Trophoblast cell (in vitro differentiated cells and primary cell): ENCODE measurements at regions not wholly inside any gene's neighbourhood (a gene's known extent, or its start where the extent isn't known, plus 50 kb on each side); places are given as distances from the start of the nearest gene placed in this dataset.
"Not testable (repeated sequence)": the region's sequence is repeated elsewhere in the genome, so short reads cannot be mapped to it uniquely, and the experiment has no call there.

Experiments used
- DNase-seq, 2 donors: peaks; one replicate each; pipeline ENCODE4 v3.0.0-alpha.2; 2016
- H2AFZ ChIP-seq: 2 replicates; pipeline ENCODE4 v1.6.1; 2013; ENCODE audit warnings: low read length, moderate library complexity, mild to moderate bottlenecking; ENCODE audit not compliant: insufficient read depth, poor library complexity
- H2AK5ac ChIP-seq: 2 replicates; pipeline ENCODE4 v1.6.1; 2013; ENCODE audit warnings: mild to moderate bottlenecking, low read length
- H2BK120ac ChIP-seq: 2 replicates; pipeline ENCODE4 v1.6.1; 2013; ENCODE audit warnings: low read length, mild to moderate bottlenecking, moderate library complexity; ENCODE audit not compliant: insufficient read depth, poor library complexity
- H2BK12ac ChIP-seq: 2 replicates; pipeline ENCODE4 v1.6.1; 2013; ENCODE audit warnings: mild to moderate bottlenecking, low read length, moderate library complexity
- H2BK5ac ChIP-seq: 2 replicates; pipeline ENCODE4 v1.6.1; 2013; ENCODE audit warnings: low read length, low read depth, moderate library complexity, mild to moderate bottlenecking; ENCODE audit not compliant: poor library complexity
- H3K14ac ChIP-seq: 2 replicates; pipeline ENCODE4 v1.6.1; 2013; ENCODE audit warnings: mild to moderate bottlenecking, low read length
- H3K18ac ChIP-seq: 2 replicates; pipeline ENCODE4 v1.6.1; 2013; ENCODE audit warnings: mild to moderate bottlenecking, low read length
- H3K23ac ChIP-seq: 2 replicates; pipeline ENCODE4 v1.6.1; 2013; ENCODE audit warnings: low read length
- H3K27ac ChIP-seq: 2 replicates; pipeline ENCODE4 v1.5.1; 2013; ENCODE audit warnings: low read depth, mild to moderate bottlenecking, inconsistent platforms, low read length, moderate library complexity
- H3K27me3 ChIP-seq: 2 replicates; pipeline ENCODE4 v1.6.1; 2013; ENCODE audit warnings: inconsistent platforms, mild to moderate bottlenecking, low read length, moderate library complexity; ENCODE audit not compliant: insufficient read depth
- H3K36me3 ChIP-seq, 2 experiments: 1 replicate in 1 of 2; 2 replicates in 1 of 2; pipeline ENCODE4 v1.6.1; 2013; ENCODE audit warnings: low read length in 2 of 2, mild to moderate bottlenecking in 2 of 2, moderate library complexity in 1 of 2; ENCODE audit not compliant: insufficient read depth in 2 of 2, control insufficient read depth in 1 of 2
- H3K4ac ChIP-seq: 2 replicates; pipeline ENCODE4 v1.6.1; 2013; ENCODE audit warnings: low read depth, mild to moderate bottlenecking, low read length, moderate library complexity
- H3K4me1 ChIP-seq, 2 experiments: 1 replicate in 1 of 2; 2 replicates in 1 of 2; pipeline ENCODE4 v1.6.1; 2013; ENCODE audit warnings: low read length in 2 of 2, mild to moderate bottlenecking in 2 of 2, moderate library complexity in 1 of 2; ENCODE audit not compliant: insufficient read depth in 2 of 2, control insufficient read depth in 1 of 2
- H3K4me2 ChIP-seq: 2 replicates; pipeline ENCODE4 v1.6.1; 2013; ENCODE audit warnings: inconsistent platforms, mild to moderate bottlenecking, low read length, moderate library complexity
- H3K4me3 ChIP-seq: 2 replicates; pipeline ENCODE4 v1.5.1; 2013; ENCODE audit warnings: mild to moderate bottlenecking, low read depth, low read length, inconsistent platforms
- H3K79me1 ChIP-seq: one replicate; pipeline ENCODE4 v1.6.1; 2013; ENCODE audit warnings: low read length
- H3K79me2 ChIP-seq: 2 replicates; pipeline ENCODE4 v1.6.1; 2013; ENCODE audit warnings: low read length, mild to moderate bottlenecking; ENCODE audit not compliant: control insufficient read depth, insufficient read depth, poor library complexity
- H3K9ac ChIP-seq: 2 replicates; pipeline ENCODE4 v1.6.1; 2013; ENCODE audit warnings: mild to moderate bottlenecking, low read length
- H3K9me3 ChIP-seq: 2 replicates; pipeline ENCODE4 v1.6.1; 2013; ENCODE audit warnings: low read depth, mild to moderate bottlenecking, control low read depth, inconsistent platforms, low read length; ENCODE audit not compliant: insufficient read depth
- H4K12ac ChIP-seq: 2 replicates; pipeline ENCODE4 v1.6.1; 2013; ENCODE audit warnings: low read depth, mild to moderate bottlenecking, low read length, moderate library complexity
- H4K8ac ChIP-seq: 2 replicates; pipeline ENCODE4 v1.6.1; 2013; ENCODE audit warnings: low read depth, mild to moderate bottlenecking, low read length, moderate library complexity
- H4K91ac ChIP-seq: one replicate; pipeline ENCODE4 v1.6.1; 2013; ENCODE audit warnings: low read depth, mild to moderate bottlenecking, low read length, moderate library complexity
- WGBS: extraction: QIAGEN DNeasy Blood & Tissue Kit; methylation state at CpG from one replicate; pipeline ENCODE4 v1.1.7; 2013; ENCODE audit warnings: missing lambda C conversion rate; ENCODE audit not compliant: insufficient read length, insufficient coverage; ENCODE audit errors: extremely low coverage; 5-methylcytosine and 5-hydroxymethylcytosine counted together

- WGBS, result no CpG with 5 or more reads among the region's 3 CpGs
These were observed 207.6 kb downstream of the UNC5CL start for GRCh38 chr6:40831381-40831780.

GRCh38 chr6:40825102-40825501 lies 213.9 kb downstream of the UNC5CL start:
- Histone ChIP-seq H3K14ac (no peak overlapping the region), H3K27me3 (no peaks in the 10 kb centered on the region), H2BK12ac (no peak overlapping the region), H3K4ac (no peak overlapping the region), H3K9ac (no peak overlapping the region), H4K12ac (no peak overlapping the region), H3K36me3 (no peaks in the 10 kb centered on the region), H3K23ac (no peak overlapping the region), H3K4me2 (no peak overlapping the region), H2AK5ac (no peak overlapping the region), H2AFZ (no peak overlapping the region), H3K9me3 (no peaks in the 10 kb centered on the region), H4K8ac (no peak overlapping the region), H3K79me2 (no peaks in the 10 kb centered on the region), H3K4me1 (no peaks in the 10 kb centered on the region), H3K79me1 (no peaks in the 10 kb centered on the region), H2BK5ac (no peak overlapping the region), H2BK120ac (no peak overlapping the region), H4K91ac (no peak overlapping the region), H3K18ac (no peak overlapping the region), H3K27ac (no peak overlapping the region), H3K4me3 (no peak overlapping the region)
- DNase-seq, result no peak
- WGBS, result no CpG with 5 or more reads among the region's 2 CpGs

More at GRCh38 chr6:40831381-40831780, 207.6 kb downstream of the UNC5CL start:
- Histone ChIP-seq H2AFZ (no peak overlapping the region), H3K4me3 (no peak overlapping the region), H2AK5ac (no peak overlapping the region), H3K14ac (no peak overlapping the region), H2BK12ac (no peak overlapping the region), H3K18ac (no peak overlapping the region), H3K9me3 (no peaks in the 10 kb centered on the region), H3K36me3 (no peaks in the 10 kb centered on the region), H4K8ac (no peak overlapping the region), H3K27ac (no peak overlapping the region), H4K12ac (no peak overlapping the region), H2BK120ac (no peak overlapping the region), H4K91ac (no peak overlapping the region), H2BK5ac (no peak overlapping the region), H3K4ac (no peak overlapping the region), H3K27me3 (no peaks in the 10 kb centered on the region), H3K79me2 (no peaks in the 10 kb centered on the region), H3K4me2 (no peak overlapping the region), H3K4me1 (no peaks in the 10 kb centered on the region), H3K79me1 (no peaks in the 10 kb centered on the region), H3K9ac (no peak overlapping the region), H3K23ac (no peak overlapping the region)
- no peak for DNase-seq

GRCh38 chr6:40823917-40824891 lies 214.8 kb downstream of the UNC5CL start:
- H3K4me3 ChIP-seq, H3K18ac ChIP-seq, H3K14ac ChIP-seq, H3K4me1 ChIP-seq, H4K91ac ChIP-seq, H3K23ac ChIP-seq, H3K4me2 ChIP-seq, H3K36me3 ChIP-seq, H3K27ac ChIP-seq, H2BK120ac ChIP-seq, H3K79me1 ChIP-seq, H2AK5ac ChIP-seq, H4K12ac ChIP-seq, H3K9ac ChIP-seq, H4K8ac ChIP-seq, H2AFZ ChIP-seq, H3K9me3 ChIP-seq, H3K27me3 ChIP-seq, H2BK12ac ChIP-seq, H3K79me2 ChIP-seq, H2BK5ac ChIP-seq, H3K4ac ChIP-seq: not testable (repeated sequence)
- WGBS, result no CpG with 5 or more reads among the region's 12 CpGs
- DNase-seq, result peak; percentile 43 to 84

- Histone ChIP-seq H4K8ac (no peak overlapping the region), H2BK12ac (no peak overlapping the region), H3K14ac (no peak overlapping the region), H3K18ac (no peak overlapping the region), H2BK5ac (no peak overlapping the region), H3K9me3 (no peaks in the 10 kb centered on the region), H4K91ac (no peak overlapping the region), H3K4me3 (no peak overlapping the region), H2AK5ac (no peak overlapping the region), H3K4me2 (no peak overlapping the region), H4K12ac (no peak overlapping the region), H3K27me3 (no peaks in the 10 kb centered on the region), H3K4me1 (no peaks in the 10 kb centered on the region), H2AFZ (no peak overlapping the region), H3K23ac (no peak overlapping the region), H3K79me1 (no peaks in the 10 kb centered on the region), H3K4ac (no peak overlapping the region), H3K79me2 (no peaks in the 10 kb centered on the region), H3K9ac (no peak overlapping the region), H3K36me3 (no peaks in the 10 kb centered on the region), H3K27ac (no peak overlapping the region), H2BK120ac (no peak overlapping the region)
- no CpG with 5 or more reads among the region's 4 CpGs for WGBS
- DNase-seq, result no peak
These were observed 216.4 kb downstream of the UNC5CL start for GRCh38 chr6:40822619-40823018.
